ENCODE measurements at regions not wholly inside any gene's neighbourhood (a gene's known extent, or its start where the extent isn't known, plus 50 kb on each side); places are given as distances from the start of the nearest gene placed in this dataset.

DNA sequence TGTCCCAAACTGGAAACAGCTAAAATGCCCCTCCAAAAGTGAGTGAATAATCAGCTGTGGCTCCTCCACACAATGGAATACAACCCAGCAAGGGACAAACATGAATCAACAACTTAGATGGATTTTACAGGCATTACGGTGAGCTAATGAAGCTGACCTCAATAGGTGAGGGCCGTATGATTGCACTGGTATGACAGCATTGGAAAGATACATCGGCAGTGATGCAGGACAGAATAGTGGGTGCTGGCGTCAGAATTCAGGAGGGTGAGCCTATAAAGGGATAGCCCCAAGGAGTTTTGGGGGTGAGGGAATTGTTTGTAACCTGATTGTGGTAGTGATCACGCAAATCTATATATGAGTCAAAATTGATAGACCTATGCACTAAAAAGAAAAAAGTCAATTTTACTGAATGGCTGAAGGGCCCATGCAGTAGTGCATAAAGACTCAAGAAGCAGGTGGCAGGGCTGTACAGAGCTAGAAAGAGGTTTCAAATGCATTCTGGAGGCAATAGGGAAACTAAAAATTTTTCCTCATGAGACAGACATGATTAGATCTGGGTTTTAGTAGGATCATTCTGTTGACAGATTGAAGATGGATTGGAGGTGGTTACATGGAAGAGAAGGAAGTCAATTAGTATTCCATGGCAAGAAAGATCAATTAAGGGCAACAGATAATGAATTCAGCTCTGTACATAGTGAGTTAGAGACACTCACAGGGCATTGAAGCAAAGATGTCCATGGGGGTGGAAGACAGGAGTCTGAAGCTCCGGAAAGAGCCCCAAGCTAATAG is 90.8 kb downstream of the IRS2 start:
- TF ChIP-seq ATF3 (IDR thresholded peaks at IDR 0.05) = no peak
- TF ChIP-seq, protein P1, sequence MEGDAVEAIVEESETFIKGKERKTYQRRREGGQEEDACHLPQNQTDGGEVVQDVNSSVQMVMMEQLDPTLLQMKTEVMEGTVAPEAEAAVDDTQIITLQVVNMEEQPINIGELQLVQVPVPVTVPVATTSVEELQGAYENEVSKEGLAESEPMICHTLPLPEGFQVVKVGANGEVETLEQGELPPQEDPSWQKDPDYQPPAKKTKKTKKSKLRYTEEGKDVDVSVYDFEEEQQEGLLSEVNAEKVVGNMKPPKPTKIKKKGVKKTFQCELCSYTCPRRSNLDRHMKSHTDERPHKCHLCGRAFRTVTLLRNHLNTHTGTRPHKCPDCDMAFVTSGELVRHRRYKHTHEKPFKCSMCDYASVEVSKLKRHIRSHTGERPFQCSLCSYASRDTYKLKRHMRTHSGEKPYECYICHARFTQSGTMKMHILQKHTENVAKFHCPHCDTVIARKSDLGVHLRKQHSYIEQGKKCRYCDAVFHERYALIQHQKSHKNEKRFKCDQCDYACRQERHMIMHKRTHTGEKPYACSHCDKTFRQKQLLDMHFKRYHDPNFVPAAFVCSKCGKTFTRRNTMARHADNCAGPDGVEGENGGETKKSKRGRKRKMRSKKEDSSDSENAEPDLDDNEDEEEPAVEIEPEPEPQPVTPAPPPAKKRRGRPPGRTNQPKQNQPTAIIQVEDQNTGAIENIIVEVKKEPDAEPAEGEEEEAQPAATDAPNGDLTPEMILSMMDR (IDR thresholded peaks at IDR 0.05 in 2 of 3, conservative IDR thresholded peaks at IDR 0.05 in 1 of 3; ENCODE audit: borderline replicate concordance in 1 of 3, insufficient read depth in 1 of 3, low read depth in 2 of 3, low read length in 2 of 3) = no peak
- TF ChIP-seq SIN3A (IDR thresholded peaks at IDR 0.05; ENCODE audit: low read depth) = no peak
- TF ChIP-seq ELF1 (IDR thresholded peaks at IDR 0.05; ENCODE audit: borderline replicate concordance, low read depth) = no peak
- TF ChIP-seq POLR2A (IDR thresholded peaks at IDR 0.05; ENCODE audit: borderline replicate concordance, extremely low read depth, insufficient read depth, insufficient read length) = no peak
- TF ChIP-seq, protein P2, sequence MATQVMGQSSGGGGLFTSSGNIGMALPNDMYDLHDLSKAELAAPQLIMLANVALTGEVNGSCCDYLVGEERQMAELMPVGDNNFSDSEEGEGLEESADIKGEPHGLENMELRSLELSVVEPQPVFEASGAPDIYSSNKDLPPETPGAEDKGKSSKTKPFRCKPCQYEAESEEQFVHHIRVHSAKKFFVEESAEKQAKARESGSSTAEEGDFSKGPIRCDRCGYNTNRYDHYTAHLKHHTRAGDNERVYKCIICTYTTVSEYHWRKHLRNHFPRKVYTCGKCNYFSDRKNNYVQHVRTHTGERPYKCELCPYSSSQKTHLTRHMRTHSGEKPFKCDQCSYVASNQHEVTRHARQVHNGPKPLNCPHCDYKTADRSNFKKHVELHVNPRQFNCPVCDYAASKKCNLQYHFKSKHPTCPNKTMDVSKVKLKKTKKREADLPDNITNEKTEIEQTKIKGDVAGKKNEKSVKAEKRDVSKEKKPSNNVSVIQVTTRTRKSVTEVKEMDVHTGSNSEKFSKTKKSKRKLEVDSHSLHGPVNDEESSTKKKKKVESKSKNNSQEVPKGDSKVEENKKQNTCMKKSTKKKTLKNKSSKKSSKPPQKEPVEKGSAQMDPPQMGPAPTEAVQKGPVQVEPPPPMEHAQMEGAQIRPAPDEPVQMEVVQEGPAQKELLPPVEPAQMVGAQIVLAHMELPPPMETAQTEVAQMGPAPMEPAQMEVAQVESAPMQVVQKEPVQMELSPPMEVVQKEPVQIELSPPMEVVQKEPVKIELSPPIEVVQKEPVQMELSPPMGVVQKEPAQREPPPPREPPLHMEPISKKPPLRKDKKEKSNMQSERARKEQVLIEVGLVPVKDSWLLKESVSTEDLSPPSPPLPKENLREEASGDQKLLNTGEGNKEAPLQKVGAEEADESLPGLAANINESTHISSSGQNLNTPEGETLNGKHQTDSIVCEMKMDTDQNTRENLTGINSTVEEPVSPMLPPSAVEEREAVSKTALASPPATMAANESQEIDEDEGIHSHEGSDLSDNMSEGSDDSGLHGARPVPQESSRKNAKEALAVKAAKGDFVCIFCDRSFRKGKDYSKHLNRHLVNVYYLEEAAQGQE (IDR thresholded peaks at IDR 0.05; ENCODE audit: low read depth) = no peak

Measured in HCT116 (cell line).